ENCODE measurements at regions not wholly inside any gene's neighbourhood (a gene's known extent, or its start where the extent isn't known, plus 50 kb on each side); places are given as distances from the start of the nearest gene placed in this dataset.

DNA sequence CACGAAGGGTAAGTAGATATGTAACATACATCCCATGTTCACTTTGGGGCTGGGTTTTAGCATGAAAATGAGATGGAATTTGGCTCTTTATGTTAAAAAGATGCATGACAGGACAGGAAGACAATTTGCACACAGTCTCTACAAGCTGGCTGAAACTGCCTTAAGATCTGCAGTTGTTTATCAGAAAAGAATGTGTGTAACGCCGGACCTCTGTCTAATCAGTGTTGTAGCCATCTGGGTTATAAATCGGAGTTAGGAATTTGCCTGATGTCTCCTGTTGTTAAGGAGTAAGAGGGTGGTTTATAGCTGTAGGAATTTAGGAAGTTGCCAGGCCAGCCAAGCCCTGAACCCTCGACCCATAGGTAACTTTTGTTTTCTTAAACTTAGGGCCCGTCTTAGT lies 562.9 kb upstream of the FAT1 start:
- TF ChIP-seq, protein P1, sequence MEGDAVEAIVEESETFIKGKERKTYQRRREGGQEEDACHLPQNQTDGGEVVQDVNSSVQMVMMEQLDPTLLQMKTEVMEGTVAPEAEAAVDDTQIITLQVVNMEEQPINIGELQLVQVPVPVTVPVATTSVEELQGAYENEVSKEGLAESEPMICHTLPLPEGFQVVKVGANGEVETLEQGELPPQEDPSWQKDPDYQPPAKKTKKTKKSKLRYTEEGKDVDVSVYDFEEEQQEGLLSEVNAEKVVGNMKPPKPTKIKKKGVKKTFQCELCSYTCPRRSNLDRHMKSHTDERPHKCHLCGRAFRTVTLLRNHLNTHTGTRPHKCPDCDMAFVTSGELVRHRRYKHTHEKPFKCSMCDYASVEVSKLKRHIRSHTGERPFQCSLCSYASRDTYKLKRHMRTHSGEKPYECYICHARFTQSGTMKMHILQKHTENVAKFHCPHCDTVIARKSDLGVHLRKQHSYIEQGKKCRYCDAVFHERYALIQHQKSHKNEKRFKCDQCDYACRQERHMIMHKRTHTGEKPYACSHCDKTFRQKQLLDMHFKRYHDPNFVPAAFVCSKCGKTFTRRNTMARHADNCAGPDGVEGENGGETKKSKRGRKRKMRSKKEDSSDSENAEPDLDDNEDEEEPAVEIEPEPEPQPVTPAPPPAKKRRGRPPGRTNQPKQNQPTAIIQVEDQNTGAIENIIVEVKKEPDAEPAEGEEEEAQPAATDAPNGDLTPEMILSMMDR (IDR thresholded peaks at IDR 0.05) = no peak
- TF ChIP-seq EZH2 (IDR thresholded peaks at IDR 0.05; ENCODE audit: borderline replicate concordance, insufficient read depth, low read depth, low read length, poor library complexity, severe bottlenecking) = no peak

All from B cell (primary cell).